Breast epithelium (tissue), 4 donors: ENCODE measurements at regions not wholly inside any gene's neighbourhood (a gene's known extent, or its start where the extent isn't known, plus 50 kb on each side); places are given as distances from the start of the nearest gene placed in this dataset.

Source experiments
- DNase-seq, 2 donors: peaks; one replicate each; pipeline ENCODE4 v3.0.0-alpha.2; 2019; ENCODE audit warnings: low spot score in 2 of 2
- H3K27ac ChIP-seq, 2 donors: fragments of 200-600 bp; sonication (generic) in 1 of 2; one replicate each; pipeline ENCODE4 v1.5.1; 2016 to 2019; ENCODE audit warnings: mild to moderate bottlenecking in 1 of 2
- H3K27me3 ChIP-seq, 2 donors: fragments of 200-600 bp; sonication (generic) in 1 of 2; one replicate each; pipeline versions ENCODE4 v1.5.1 to v1.6.0; 2017 to 2019; ENCODE audit warnings: control low read depth in 1 of 2, mild to moderate bottlenecking in 1 of 2
- H3K36me3 ChIP-seq: fragments of 200-600 bp; one replicate; pipeline ENCODE4 v1.5.1; 2019
- H3K4me1 ChIP-seq, 2 donors: fragments of 200-600 bp; sonication (generic); one replicate each; pipeline ENCODE4 v1.5.1; 2016 to 2019; ENCODE audit warnings: control low read depth in 1 of 2
- H3K4me3 ChIP-seq, 3 donors: fragments of 200-600 bp; sonication (generic); 1 replicate in 2 of 3; 2 replicates in 1 of 3; pipeline ENCODE4 v1.5.1; 2016 to 2019; ENCODE audit warnings: mild to moderate bottlenecking in 3 of 3, moderate library complexity in 2 of 3
- H3K9me3 ChIP-seq, 2 donors: fragments of 200-600 bp; sonication (generic) in 1 of 2; one replicate each; pipeline ENCODE4 v1.5.1; 2016 to 2019; ENCODE audit warnings: control low read depth in 1 of 2
- CTCF ChIP-seq, 3 donors: fragments of 450-650 bp; IDR thresholded peaks; one replicate each; pipeline ENCODE4 v1.5.1; 2016 to 2017; ENCODE audit warnings: antibody characterized with exemption in 3 of 3, mild to moderate bottlenecking in 3 of 3, moderate library complexity in 3 of 3
- POLR2A ChIP-seq: fragments of 450-650 bp; IDR thresholded peaks from one replicate; pipeline ENCODE4 v1.6.1; 2016; ENCODE audit warnings: antibody characterized with exemption, mild to moderate bottlenecking, moderate library complexity
- POLR2AphosphoS5 ChIP-seq, 3 donors: sonication (generic); formaldehyde crosslinking; IDR thresholded peaks; one replicate each; pipeline ENCODE4 v1.6.1; 2017; ENCODE audit warnings: antibody characterized with exemption in 3 of 3
- intact Hi-C: fragments of 100-400 bp; cut with DNase I; formaldehyde crosslinking; loops from one replicate; pipeline ENCODE4 v1.15.1; 2023; ENCODE audit warnings: low total_unique reads

GRCh38 chr3:182220471-182220870, 508.7 kb downstream of the SOX2 start:
- H3K4me3 ChIP-seq, result no peak overlapping the region

GRCh38 chr3:182226995-182227394, 515.3 kb downstream of the SOX2 start:
- peaks cover 9% of the 10 kb centered on the region for H3K36me3 ChIP-seq
- H3K27me3 ChIP-seq, result no peaks in the 10 kb centered on the region
- no peak for DNase-seq
- intact Hi-C loops, result no loop called here
- TF ChIP-seq POLR2AphosphoS5 (IDR thresholded peaks at IDR 0.05) (no peak), CTCF (IDR thresholded peaks at IDR 0.05) (no peak), POLR2A (no peak)
- H3K27ac ChIP-seq, result no peak overlapping the region
- H3K9me3 ChIP-seq, result peaks cover 0 to 10% of the 10 kb centered on the region in 2 donors
- no peaks in the 10 kb centered on the region for H3K4me1 ChIP-seq
- no peak overlapping the region for H3K4me3 ChIP-seq

More at GRCh38 chr3:182220471-182220870, 508.7 kb downstream of the SOX2 start:
- peaks cover 0 to 5% of the 10 kb centered on the region in 2 donors for H3K27me3 ChIP-seq
- H3K4me1 ChIP-seq, result no peaks in the 10 kb centered on the region
- H3K36me3 ChIP-seq, result no peaks in the 10 kb centered on the region
- TF ChIP-seq POLR2A (no peak), CTCF (IDR thresholded peaks at IDR 0.05) (no peak), POLR2AphosphoS5 (IDR thresholded peaks at IDR 0.05) (no peak)
- H3K9me3 ChIP-seq, result peaks cover 0 to 10% of the 10 kb centered on the region in 2 donors
- DNase-seq, result no peak
- intact Hi-C loops, result no loop called here
- H3K27ac ChIP-seq, result no peak overlapping the region

- H3K4me1 ChIP-seq, result no peaks in the 10 kb centered on the region
- DNase-seq, result no peak
- TF ChIP-seq POLR2A (no peak), POLR2AphosphoS5 (IDR thresholded peaks at IDR 0.05) (no peak), CTCF (IDR thresholded peaks at IDR 0.05) (no peak)
- no peaks in the 10 kb centered on the region for H3K9me3 ChIP-seq
- intact Hi-C loops, result no loop called here
- no peak overlapping the region for H3K4me3 ChIP-seq
- H3K27ac ChIP-seq, result no peak overlapping the region
- H3K36me3 ChIP-seq, result peaks cover 6% of the 10 kb centered on the region
- H3K27me3 ChIP-seq, result no peaks in the 10 kb centered on the region
Measured at GRCh38 chr3:182233405-182233804, 521.7 kb downstream of the SOX2 start.

- Histone ChIP-seq H3K9me3 (no peaks in the 10 kb centered on the region), H3K4me3 (no peak overlapping the region), H3K36me3 (peaks cover under 1% of the 10 kb centered on the region), H3K4me1 (no peaks in the 10 kb centered on the region), H3K27ac (no peak overlapping the region), H3K27me3 (no peaks in the 10 kb centered on the region)
- no peak for TF ChIP-seq POLR2AphosphoS5 (IDR thresholded peaks at IDR 0.05)
- TF ChIP-seq CTCF (IDR thresholded peaks at IDR 0.05), result no peak
- no peak for TF ChIP-seq POLR2A
- intact Hi-C loops, result no loop called here
- DNase-seq, result no peak
Measured at GRCh38 chr3:182233957-182234356, 522.2 kb downstream of the SOX2 start.

- TF ChIP-seq CTCF (IDR thresholded peaks at IDR 0.05) (no peak), POLR2A (no peak)
- intact Hi-C loops, result no loop called here
- no peak overlapping the region for H3K27ac ChIP-seq
- H3K4me1 ChIP-seq, result no peaks in the 10 kb centered on the region
- no peaks in the 10 kb centered on the region for H3K9me3 ChIP-seq
- no peak for DNase-seq
- H3K36me3 ChIP-seq, result no peaks in the 10 kb centered on the region
- no peak overlapping the region for H3K4me3 ChIP-seq
- H3K27me3 ChIP-seq, result no peaks in the 10 kb centered on the region
Measured at GRCh38 chr3:182234881-182235280, 523.2 kb downstream of the SOX2 start.
